ENCODE measurements at regions not wholly inside any gene's neighbourhood (a gene's known extent, or its start where the extent isn't known, plus 50 kb on each side); places are given as distances from the start of the nearest gene placed in this dataset.
"Not testable (repeated sequence)": the region's sequence is repeated elsewhere in the genome, so short reads cannot be mapped to it uniquely, and the experiment has no call there.

- DNase-seq (ENCODE audit: low read depth in 4 of 6, low spot score in 6 of 6); H3K9me3 ChIP-seq (ENCODE audit: control insufficient read depth, insufficient read depth, low read length); H3K36me3 ChIP-seq (ENCODE audit: control insufficient read depth, insufficient read depth, low read length); H3K4me1 ChIP-seq (ENCODE audit: control insufficient read depth, insufficient read depth, low read length); H3K27ac ChIP-seq (ENCODE audit: low read depth, low read length); H3K27me3 ChIP-seq (ENCODE audit: control insufficient read depth, insufficient read depth, low read length); H3K4me3 ChIP-seq (ENCODE audit: low read depth, low read length): not testable (repeated sequence)
- 89% methylated on average over 2 of the region's 2 CpGs for WGBS (ENCODE audit: insufficient coverage)
Measured at GRCh38 chr5:17864903-17865302, 230.6 kb downstream of the TAF11L14 start.

GRCh38 chr5:17865966-17866365 lies 231.7 kb downstream of the TAF11L14 start:
- WGBS (ENCODE audit: insufficient coverage) = 100% methylated on average over 1 of the region's 1 CpG
- not testable (repeated sequence) for H3K4me3 ChIP-seq (ENCODE audit: low read depth, low read length); H3K9me3 ChIP-seq (ENCODE audit: control insufficient read depth, insufficient read depth, low read length); H3K27me3 ChIP-seq (ENCODE audit: control insufficient read depth, insufficient read depth, low read length); DNase-seq (ENCODE audit: low read depth in 4 of 6, low spot score in 6 of 6); H3K27ac ChIP-seq (ENCODE audit: low read depth, low read length); H3K36me3 ChIP-seq (ENCODE audit: control insufficient read depth, insufficient read depth, low read length); H3K4me1 ChIP-seq (ENCODE audit: control insufficient read depth, insufficient read depth, low read length)

GRCh38 chr5:17872204-17872603 lies 237.9 kb downstream of the TAF11L14 start:
- Histone ChIP-seq H3K27me3 (ENCODE audit: control insufficient read depth, insufficient read depth, low read length) (no peaks in the 10 kb centered on the region), H3K9me3 (ENCODE audit: control insufficient read depth, insufficient read depth, low read length) (peaks cover 5% of the 10 kb centered on the region), H3K4me3 (ENCODE audit: low read depth, low read length) (no peak overlapping the region), H3K4me1 (ENCODE audit: control insufficient read depth, insufficient read depth, low read length) (no peaks in the 10 kb centered on the region), H3K36me3 (ENCODE audit: control insufficient read depth, insufficient read depth, low read length) (no peaks in the 10 kb centered on the region), H3K27ac (ENCODE audit: low read depth, low read length) (no peak overlapping the region)
- DNase-seq (ENCODE audit: low read depth in 4 of 6, low spot score in 6 of 6) = no peak
- WGBS (ENCODE audit: insufficient coverage) = 100% methylated on average over 2 of the region's 4 CpGs

GRCh38 chr5:17878541-17878940 lies 244.3 kb downstream of the TAF11L14 start:
- Histone ChIP-seq H3K27ac (ENCODE audit: low read depth, low read length) (no peak overlapping the region), H3K36me3 (ENCODE audit: control insufficient read depth, insufficient read depth, low read length) (no peaks in the 10 kb centered on the region), H3K9me3 (ENCODE audit: control insufficient read depth, insufficient read depth, low read length) (no peaks in the 10 kb centered on the region), H3K27me3 (ENCODE audit: control insufficient read depth, insufficient read depth, low read length) (no peaks in the 10 kb centered on the region), H3K4me3 (ENCODE audit: low read depth, low read length) (no peak overlapping the region), H3K4me1 (ENCODE audit: control insufficient read depth, insufficient read depth, low read length) (no peaks in the 10 kb centered on the region)
- no CpG with 5 or more reads among the region's 2 CpGs for WGBS (ENCODE audit: insufficient coverage)
- DNase-seq (ENCODE audit: low read depth in 4 of 6, low spot score in 6 of 6) = no peak

GRCh38 chr5:17879276-17879675 lies 245.0 kb downstream of the TAF11L14 start:
- Histone ChIP-seq H3K27ac (ENCODE audit: low read depth, low read length) (no peak overlapping the region), H3K9me3 (ENCODE audit: control insufficient read depth, insufficient read depth, low read length) (no peaks in the 10 kb centered on the region), H3K36me3 (ENCODE audit: control insufficient read depth, insufficient read depth, low read length) (no peaks in the 10 kb centered on the region), H3K4me3 (ENCODE audit: low read depth, low read length) (no peak overlapping the region), H3K27me3 (ENCODE audit: control insufficient read depth, insufficient read depth, low read length) (no peaks in the 10 kb centered on the region), H3K4me1 (ENCODE audit: control insufficient read depth, insufficient read depth, low read length) (no peaks in the 10 kb centered on the region)
- WGBS (ENCODE audit: insufficient coverage) = no CpG with 5 or more reads among the region's 2 CpGs
- DNase-seq (ENCODE audit: low read depth in 4 of 6, low spot score in 6 of 6) = no peak

GRCh38 chr5:17880869-17881268 lies 246.6 kb downstream of the TAF11L14 start:
- H3K4me1 ChIP-seq (ENCODE audit: control insufficient read depth, insufficient read depth, low read length) = no peaks in the 10 kb centered on the region
- DNase-seq (ENCODE audit: low read depth in 4 of 6, low spot score in 6 of 6) = no peak
- no peaks in the 10 kb centered on the region for H3K27me3 ChIP-seq (ENCODE audit: control insufficient read depth, insufficient read depth, low read length)
- WGBS (ENCODE audit: insufficient coverage) = 80% methylated on average over 1 of the region's 4 CpGs
- no peaks in the 10 kb centered on the region for H3K9me3 ChIP-seq (ENCODE audit: control insufficient read depth, insufficient read depth, low read length)
- no peaks in the 10 kb centered on the region for H3K36me3 ChIP-seq (ENCODE audit: control insufficient read depth, insufficient read depth, low read length)
- H3K4me3 ChIP-seq (ENCODE audit: low read depth, low read length) = no peak overlapping the region
- H3K27ac ChIP-seq (ENCODE audit: low read depth, low read length) = no peak overlapping the region

GRCh38 chr5:17882760-17883488 lies 248.7 kb downstream of the TAF11L14 start:
- 75% methylated on average over 6 of the region's 6 CpGs for WGBS (ENCODE audit: insufficient coverage)
- Histone ChIP-seq H3K27ac (ENCODE audit: low read depth, low read length) (no peak overlapping the region), H3K9me3 (ENCODE audit: control insufficient read depth, insufficient read depth, low read length) (no peaks in the 10 kb centered on the region), H3K4me1 (ENCODE audit: control insufficient read depth, insufficient read depth, low read length) (no peaks in the 10 kb centered on the region), H3K36me3 (ENCODE audit: control insufficient read depth, insufficient read depth, low read length) (no peaks in the 10 kb centered on the region), H3K4me3 (ENCODE audit: low read depth, low read length) (no peak overlapping the region), H3K27me3 (ENCODE audit: control insufficient read depth, insufficient read depth, low read length) (no peaks in the 10 kb centered on the region)
- no peak for DNase-seq (ENCODE audit: low read depth in 4 of 6, low spot score in 6 of 6)

- DNase-seq (ENCODE audit: low read depth in 4 of 6, low spot score in 6 of 6) = no peak
- no peaks in the 10 kb centered on the region for H3K36me3 ChIP-seq (ENCODE audit: control insufficient read depth, insufficient read depth, low read length)
- no peaks in the 10 kb centered on the region for H3K27me3 ChIP-seq (ENCODE audit: control insufficient read depth, insufficient read depth, low read length)
- H3K4me1 ChIP-seq (ENCODE audit: control insufficient read depth, insufficient read depth, low read length) = no peaks in the 10 kb centered on the region
- H3K9me3 ChIP-seq (ENCODE audit: control insufficient read depth, insufficient read depth, low read length) = no peaks in the 10 kb centered on the region
- H3K4me3 ChIP-seq (ENCODE audit: low read depth, low read length) = no peak overlapping the region
- H3K27ac ChIP-seq (ENCODE audit: low read depth, low read length) = no peak overlapping the region
Measured at GRCh38 chr5:17888155-17888554, 253.9 kb downstream of the TAF11L14 start.

GRCh38 chr5:17890501-17890900 lies 256.2 kb downstream of the TAF11L14 start:
- H3K4me1 ChIP-seq (ENCODE audit: control insufficient read depth, insufficient read depth, low read length) = no peaks in the 10 kb centered on the region
- H3K9me3 ChIP-seq (ENCODE audit: control insufficient read depth, insufficient read depth, low read length) = no peaks in the 10 kb centered on the region
- H3K4me3 ChIP-seq (ENCODE audit: low read depth, low read length) = no peak overlapping the region
- DNase-seq (ENCODE audit: low read depth in 4 of 6, low spot score in 6 of 6) = no peak
- H3K27me3 ChIP-seq (ENCODE audit: control insufficient read depth, insufficient read depth, low read length) = no peaks in the 10 kb centered on the region
- no peak overlapping the region for H3K27ac ChIP-seq (ENCODE audit: low read depth, low read length)
- H3K36me3 ChIP-seq (ENCODE audit: control insufficient read depth, insufficient read depth, low read length) = no peaks in the 10 kb centered on the region
- no CpG with 5 or more reads among the region's 3 CpGs for WGBS (ENCODE audit: insufficient coverage)

GRCh38 chr5:17891881-17892280 lies 257.6 kb downstream of the TAF11L14 start:
- Histone ChIP-seq H3K27ac (ENCODE audit: low read depth, low read length) (no peak overlapping the region), H3K9me3 (ENCODE audit: control insufficient read depth, insufficient read depth, low read length) (no peaks in the 10 kb centered on the region), H3K36me3 (ENCODE audit: control insufficient read depth, insufficient read depth, low read length) (no peaks in the 10 kb centered on the region), H3K4me3 (ENCODE audit: low read depth, low read length) (no peak overlapping the region), H3K4me1 (ENCODE audit: control insufficient read depth, insufficient read depth, low read length) (no peaks in the 10 kb centered on the region), H3K27me3 (ENCODE audit: control insufficient read depth, insufficient read depth, low read length) (no peaks in the 10 kb centered on the region)
- WGBS (ENCODE audit: insufficient coverage) = 91% methylated on average over 4 of the region's 6 CpGs
- no peak for DNase-seq (ENCODE audit: low read depth in 4 of 6, low spot score in 6 of 6)

All from spinal cord (tissue), 9 donors.